ENCODE measurements at regions not wholly inside any gene's neighbourhood (a gene's known extent, or its start where the extent isn't known, plus 50 kb on each side); places are given as distances from the start of the nearest gene placed in this dataset.
"Not testable (repeated sequence)": the region's sequence is repeated elsewhere in the genome, so short reads cannot be mapped to it uniquely, and the experiment has no call there.

DNA sequence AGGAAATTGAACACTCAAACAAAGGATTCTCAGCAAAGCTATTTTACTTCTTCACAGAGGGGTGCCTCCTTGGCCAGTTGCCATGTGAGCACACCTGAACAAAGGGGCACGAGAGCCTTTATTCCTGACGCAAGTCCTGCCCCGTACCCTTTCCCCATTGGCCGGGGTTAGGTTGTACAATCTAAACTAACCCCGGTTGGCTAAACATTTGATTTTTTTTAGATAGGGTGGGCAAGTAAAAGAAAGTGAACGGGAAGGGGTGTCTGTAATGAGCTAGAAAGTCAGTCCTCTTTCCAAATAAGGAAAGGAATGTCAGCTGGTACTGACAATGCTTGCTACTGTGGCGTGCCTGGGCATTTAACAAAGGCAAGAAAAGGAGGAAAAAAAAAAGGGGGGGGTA lies 135.5 kb upstream of the CDKN3 start:
- Histone ChIP-seq H3F3A (ENCODE audit: insufficient read depth, low read length, poor library complexity, severe bottlenecking) (no peaks in the 10 kb centered on the region), H3K9ac (ENCODE audit: low read length) (no peak overlapping the region), H3K79me2 (replicated peaks; ENCODE audit: insufficient read depth, low read length) (no peaks in the 10 kb centered on the region), H3K9me3 (ENCODE audit: low read length) (no peaks in the 10 kb centered on the region), H3K27me3 (ENCODE audit: insufficient read depth, low read depth, low read length) (no peaks in the 10 kb centered on the region), H3K36me3 (ENCODE audit: insufficient read depth, low read length) (no peaks in the 10 kb centered on the region), H3K27ac (ENCODE audit: low read length) (no peak overlapping the region), H4K20me1 (ENCODE audit: insufficient read depth) (no peaks in the 10 kb centered on the region), H3K4me3 (ENCODE audit: low read length) (no peak overlapping the region), H3K4me2 (ENCODE audit: low read length) (no peak overlapping the region), H3K9me2 (ENCODE audit: insufficient read depth, low read length) (no peaks in the 10 kb centered on the region), H2AFZ (ENCODE audit: low read depth, low read length) (no peak overlapping the region)
- TF ChIP-seq EP300 (conservative IDR thresholded peaks at IDR 0.05; ENCODE audit: poor library complexity, severe bottlenecking), result no peak
- no peak for TF ChIP-seq CTCF (IDR thresholded peaks at IDR 0.05; ENCODE audit: poor library complexity, severe bottlenecking)
- no peak for TF ChIP-seq SMC3 (conservative IDR thresholded peaks at IDR 0.05; ENCODE audit: poor library complexity)
- no peak for TF ChIP-seq MXI1 (conservative IDR thresholded peaks at IDR 0.05; ENCODE audit: poor library complexity, severe bottlenecking)
- no peak for TF ChIP-seq RAD21 (conservative IDR thresholded peaks at IDR 0.05)
- TF ChIP-seq POLR2AphosphoS5 (IDR thresholded peaks at IDR 0.05), result no peak
- TF ChIP-seq, protein P1, sequence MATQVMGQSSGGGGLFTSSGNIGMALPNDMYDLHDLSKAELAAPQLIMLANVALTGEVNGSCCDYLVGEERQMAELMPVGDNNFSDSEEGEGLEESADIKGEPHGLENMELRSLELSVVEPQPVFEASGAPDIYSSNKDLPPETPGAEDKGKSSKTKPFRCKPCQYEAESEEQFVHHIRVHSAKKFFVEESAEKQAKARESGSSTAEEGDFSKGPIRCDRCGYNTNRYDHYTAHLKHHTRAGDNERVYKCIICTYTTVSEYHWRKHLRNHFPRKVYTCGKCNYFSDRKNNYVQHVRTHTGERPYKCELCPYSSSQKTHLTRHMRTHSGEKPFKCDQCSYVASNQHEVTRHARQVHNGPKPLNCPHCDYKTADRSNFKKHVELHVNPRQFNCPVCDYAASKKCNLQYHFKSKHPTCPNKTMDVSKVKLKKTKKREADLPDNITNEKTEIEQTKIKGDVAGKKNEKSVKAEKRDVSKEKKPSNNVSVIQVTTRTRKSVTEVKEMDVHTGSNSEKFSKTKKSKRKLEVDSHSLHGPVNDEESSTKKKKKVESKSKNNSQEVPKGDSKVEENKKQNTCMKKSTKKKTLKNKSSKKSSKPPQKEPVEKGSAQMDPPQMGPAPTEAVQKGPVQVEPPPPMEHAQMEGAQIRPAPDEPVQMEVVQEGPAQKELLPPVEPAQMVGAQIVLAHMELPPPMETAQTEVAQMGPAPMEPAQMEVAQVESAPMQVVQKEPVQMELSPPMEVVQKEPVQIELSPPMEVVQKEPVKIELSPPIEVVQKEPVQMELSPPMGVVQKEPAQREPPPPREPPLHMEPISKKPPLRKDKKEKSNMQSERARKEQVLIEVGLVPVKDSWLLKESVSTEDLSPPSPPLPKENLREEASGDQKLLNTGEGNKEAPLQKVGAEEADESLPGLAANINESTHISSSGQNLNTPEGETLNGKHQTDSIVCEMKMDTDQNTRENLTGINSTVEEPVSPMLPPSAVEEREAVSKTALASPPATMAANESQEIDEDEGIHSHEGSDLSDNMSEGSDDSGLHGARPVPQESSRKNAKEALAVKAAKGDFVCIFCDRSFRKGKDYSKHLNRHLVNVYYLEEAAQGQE (IDR thresholded peaks at IDR 0.05; ENCODE audit: borderline replicate concordance), result no peak
- no peak for TF ChIP-seq EZH2 (IDR thresholded peaks at IDR 0.05; ENCODE audit: borderline replicate concordance, insufficient read depth, low read length, poor library complexity, severe bottlenecking)
- TF ChIP-seq TAF1 (IDR thresholded peaks at IDR 0.05; ENCODE audit: low read depth), result no peak

DNA sequence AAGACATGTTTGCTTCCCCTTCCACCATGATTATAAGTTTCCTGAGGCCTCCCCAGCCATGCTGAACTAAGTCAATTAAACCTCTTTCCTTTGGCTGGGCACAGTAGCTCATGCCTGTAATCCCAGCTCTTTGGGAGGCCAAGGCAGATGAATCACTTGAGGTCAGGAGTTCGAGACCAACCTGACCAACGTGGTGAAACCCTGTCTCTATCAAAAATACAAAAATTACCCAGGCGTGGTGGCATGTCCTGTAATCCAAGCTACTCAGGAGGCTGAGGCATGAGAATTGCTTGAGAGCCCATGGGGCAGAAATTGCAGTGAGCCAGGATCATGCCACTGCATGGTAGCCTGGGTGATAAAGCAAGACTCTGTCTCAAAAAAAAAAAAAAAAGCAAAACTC lies 130.2 kb upstream of the CDKN3 start:
- not testable (repeated sequence) for H3K4me3 ChIP-seq (ENCODE audit: low read length); H3K9me3 ChIP-seq (ENCODE audit: low read length); H3K27me3 ChIP-seq (ENCODE audit: insufficient read depth, low read depth, low read length); H3F3A ChIP-seq (ENCODE audit: insufficient read depth, low read length, poor library complexity, severe bottlenecking); H3K4me2 ChIP-seq (ENCODE audit: low read length); H3K9me2 ChIP-seq (ENCODE audit: insufficient read depth, low read length); H2AFZ ChIP-seq (ENCODE audit: low read depth, low read length); H3K27ac ChIP-seq (ENCODE audit: low read length); H4K20me1 ChIP-seq (ENCODE audit: insufficient read depth); H3K79me2 ChIP-seq (replicated peaks; ENCODE audit: insufficient read depth, low read length); H3K9ac ChIP-seq (ENCODE audit: low read length); H3K36me3 ChIP-seq (ENCODE audit: insufficient read depth, low read length)

DNA sequence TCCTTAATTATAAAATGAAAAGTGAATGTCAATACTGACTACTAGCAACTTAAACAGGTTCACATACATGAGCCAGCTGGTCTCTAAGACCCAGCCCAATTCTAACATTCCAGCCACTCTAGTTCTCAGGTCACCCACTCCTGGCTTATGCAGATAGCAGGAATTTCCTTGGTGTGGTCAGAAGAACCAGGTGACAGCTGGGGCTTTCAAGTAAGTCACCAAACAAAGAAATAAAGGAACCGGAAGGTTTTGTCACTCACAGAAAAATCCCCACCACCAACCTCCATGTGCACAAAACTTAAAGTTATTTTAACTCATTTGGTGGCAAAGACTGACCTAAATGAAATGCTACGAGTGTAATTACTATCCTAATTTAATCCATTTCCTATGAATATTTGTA lies 129.6 kb upstream of the CDKN3 start:
- Histone ChIP-seq H3K9me2 (ENCODE audit: insufficient read depth, low read length) (no peaks in the 10 kb centered on the region), H3K27me3 (ENCODE audit: insufficient read depth, low read depth, low read length) (no peaks in the 10 kb centered on the region), H3K27ac (ENCODE audit: low read length) (no peak overlapping the region), H3K9ac (ENCODE audit: low read length) (no peak overlapping the region), H3K9me3 (ENCODE audit: low read length) (no peaks in the 10 kb centered on the region), H3K4me2 (ENCODE audit: low read length) (no peak overlapping the region), H3K79me2 (replicated peaks; ENCODE audit: insufficient read depth, low read length) (no peaks in the 10 kb centered on the region), H2AFZ (ENCODE audit: low read depth, low read length) (no peak overlapping the region), H3K4me3 (ENCODE audit: low read length) (no peak overlapping the region), H3K36me3 (ENCODE audit: insufficient read depth, low read length) (no peaks in the 10 kb centered on the region), H3F3A (ENCODE audit: insufficient read depth, low read length, poor library complexity, severe bottlenecking) (no peaks in the 10 kb centered on the region), H4K20me1 (ENCODE audit: insufficient read depth) (no peaks in the 10 kb centered on the region)
- TF ChIP-seq EZH2 (IDR thresholded peaks at IDR 0.05; ENCODE audit: borderline replicate concordance, insufficient read depth, low read length, poor library complexity, severe bottlenecking) (no peak), POLR2AphosphoS5 (IDR thresholded peaks at IDR 0.05) (no peak), CTCF (IDR thresholded peaks at IDR 0.05; ENCODE audit: poor library complexity, severe bottlenecking) (no peak), RAD21 (conservative IDR thresholded peaks at IDR 0.05) (no peak), TAF1 (IDR thresholded peaks at IDR 0.05; ENCODE audit: low read depth) (no peak), EP300 (conservative IDR thresholded peaks at IDR 0.05; ENCODE audit: poor library complexity, severe bottlenecking) (no peak), SMC3 (conservative IDR thresholded peaks at IDR 0.05; ENCODE audit: poor library complexity) (no peak), MXI1 (conservative IDR thresholded peaks at IDR 0.05; ENCODE audit: poor library complexity, severe bottlenecking) (no peak)
- TF ChIP-seq, protein P1 (IDR thresholded peaks at IDR 0.05; ENCODE audit: borderline replicate concordance), result no peak

Data from neural cell (in vitro differentiated cells).